ENCODE measurements at regions not wholly inside any gene's neighbourhood (a gene's known extent, or its start where the extent isn't known, plus 50 kb on each side); places are given as distances from the start of the nearest gene placed in this dataset.

DNA sequence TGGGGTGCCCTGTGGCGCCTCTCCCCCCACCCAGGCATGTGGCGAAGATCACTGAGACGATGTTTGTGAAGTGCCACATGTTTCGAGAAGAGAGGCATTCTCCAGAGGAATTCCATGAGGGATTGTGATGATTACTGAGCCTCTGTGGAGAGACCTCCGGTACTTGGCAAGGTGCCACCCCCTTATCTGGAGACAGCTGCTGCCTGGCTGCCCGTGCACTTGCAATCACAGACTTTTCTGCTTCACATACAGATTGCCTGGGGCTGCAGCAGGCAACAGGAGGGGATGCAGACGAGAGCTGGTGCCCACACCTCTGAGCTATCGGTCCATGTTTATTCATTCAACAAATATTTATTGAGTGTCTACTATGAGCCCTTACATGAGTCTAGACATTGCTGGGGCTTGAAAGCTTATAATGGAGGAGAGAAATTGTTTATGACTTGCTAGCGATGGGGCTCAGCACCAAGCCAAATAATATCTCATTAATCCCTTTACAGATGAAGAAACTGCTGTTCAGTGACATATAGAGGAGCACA, 317.2 kb upstream of the ZFHX3 start:
- SMC1A ChIA-PET (ENCODE audit: uncharacterized antibody, unreplicated experiment): interaction anchor here (0.6 kb wide), 1 partner anchor 1846 kb away, joined by 4 read pairs; no protein-coding TSS in a partner anchor
- Histone ChIP-seq H3K27me3 (replicated peaks in 1 of 2; ENCODE audit: control insufficient read depth in 2 of 2, insufficient read depth in 2 of 2, low read length in 1 of 2) (no peaks in the 10 kb centered on the region), H3K4me3 (no peak overlapping the region), H3K79me2 (ENCODE audit: control insufficient read depth, insufficient read depth, low read length) (no peaks in the 10 kb centered on the region), H3K36me3 (ENCODE audit: control insufficient read depth in 2 of 2, insufficient read depth in 2 of 2, low read length in 1 of 2) (no peaks in the 10 kb centered on the region), H3K27ac (ENCODE audit: control insufficient read depth, insufficient read depth) (no peak overlapping the region), H3K9me3 (replicated peaks; ENCODE audit: control insufficient read depth, insufficient read depth, low read length) (no peaks in the 10 kb centered on the region), H2AFZ (ENCODE audit: control insufficient read depth, low read depth, low read length) (no peak overlapping the region), H3K4me2 (ENCODE audit: control insufficient read depth, insufficient read depth) (no peak overlapping the region), H3K9ac (ENCODE audit: control insufficient read depth, insufficient read depth, low read length) (no peak overlapping the region), H4K20me1 (ENCODE audit: control insufficient read depth, insufficient read depth) (no peaks in the 10 kb centered on the region), H3K4me1 (ENCODE audit: control insufficient read depth, insufficient read depth, low read length) (no peaks in the 10 kb centered on the region)
- no TSS peak for BruUV-seq (replicated peaks)
- FAIRE-seq (no peak), ATAC-seq (no peak), DNase-seq (ENCODE audit: low read depth, low spot score) (no peak)
- WGBS (ENCODE audit: insufficient coverage, insufficient replicate concordance, low lambda C conversion rate, missing lambda C conversion rate): 36% methylated on average over 9 of the region's 9 CpGs
- POLR2A ChIA-PET: no interaction called here
- RAD21 ChIA-PET (ENCODE audit: unreplicated experiment): interaction anchor here (1.0 kb wide), 1 partner anchor 75 kb away, joined by 3 read pairs; no protein-coding TSS in a partner anchor
- in situ Hi-C loops (cut with MboI) (no loop called here), intact Hi-C loops (cut with micrococcal nuclease; ENCODE audit: unreplicated experiment) (no loop called here)
- CTCF ChIA-PET: interaction anchor here (1.1 kb wide), 1 partner anchor 11 kb away, joined by 3 read pairs; no protein-coding TSS in a partner anchor
- TF ChIP-seq CEBPB (IDR thresholded peaks at IDR 0.05; ENCODE audit: borderline replicate concordance in 1 of 2, low read depth in 2 of 2, low read length in 2 of 2) (no peak), PAX5 (IDR thresholded peaks at IDR 0.05; ENCODE audit: borderline replicate concordance, low read depth, low read length) (no peak), TCF7 (IDR thresholded peaks at IDR 0.05; ENCODE audit: borderline replicate concordance) (no peak), JUNB (IDR thresholded peaks at IDR 0.05) (no peak), SUPT20H (IDR thresholded peaks at IDR 0.05; ENCODE audit: borderline replicate concordance, control insufficient read depth, low read depth, low read length) (no peak), NFYB (IDR thresholded peaks at IDR 0.05; ENCODE audit: insufficient read depth, low read depth, low read length) (no peak), KLF5 (IDR thresholded peaks at IDR 0.05; ENCODE audit: partially characterized antibody) (no peak), ZZZ3 (IDR thresholded peaks at IDR 0.05; ENCODE audit: control insufficient read depth, insufficient read length, low read depth) (no peak), IKZF2 (IDR thresholded peaks at IDR 0.05) (no peak), CBX3 (IDR thresholded peaks at IDR 0.05; ENCODE audit: borderline replicate concordance, low read depth) (no peak), ZNF24 (IDR thresholded peaks at IDR 0.05) (no peak)
